Epithelial cell of proximal tubule (primary cell): ENCODE measurements at regions not wholly inside any gene's neighbourhood (a gene's known extent, or its start where the extent isn't known, plus 50 kb on each side); places are given as distances from the start of the nearest gene placed in this dataset.

Experiments
- DNase-seq: peaks from one replicate; pipeline ENCODE4 v3.0.0-alpha.2; 2011; ENCODE audit warnings: low read depth
- H3K4me3 ChIP-seq: 2 replicates; pipeline ENCODE4 v1.5.1; 2011; ENCODE audit warnings: low read depth, mild to moderate bottlenecking, low read length
- CTCF ChIP-seq: conservative IDR thresholded peaks from 2 replicates; pipeline ENCODE4 v1.5.1; 2012; ENCODE audit warnings: low read depth, mild to moderate bottlenecking, low read length

- TF ChIP-seq CTCF, result no peak
- DNase-seq, result no peak
- no peak overlapping the region for H3K4me3 ChIP-seq
Observed at GRCh38 chr7:10315881-10316280, 657.8 kb upstream of the PHF14 start.

GRCh38 chr7:10316488-10316887 is 657.2 kb upstream of the PHF14 start:
- TF ChIP-seq CTCF, result no peak
- no peak for DNase-seq

DNA sequence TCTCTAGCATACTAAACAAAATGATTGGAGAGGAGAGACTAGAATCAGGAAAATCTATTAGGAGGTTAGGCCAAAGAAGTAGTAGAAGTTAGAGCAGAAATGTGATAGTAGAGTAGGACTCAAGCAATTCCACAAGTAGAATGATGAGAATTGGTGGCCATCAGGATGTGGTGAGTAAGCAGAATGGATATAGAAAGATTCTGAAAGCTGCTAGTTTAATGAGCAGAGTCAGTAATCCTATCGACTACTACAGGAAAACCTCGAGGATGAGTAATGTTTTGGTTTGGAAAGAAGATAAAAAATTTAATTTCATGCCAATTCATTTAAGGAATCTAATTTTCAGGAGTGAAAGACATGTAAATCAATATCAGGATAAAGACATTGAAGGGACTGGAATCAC is 648.3 kb upstream of the PHF14 start:
- TF ChIP-seq CTCF, result no peak
- no peak overlapping the region for H3K4me3 ChIP-seq
- no peak for DNase-seq

More at GRCh38 chr7:10316488-10316887, 657.2 kb upstream of the PHF14 start:
- H3K4me3 ChIP-seq, result no peak overlapping the region

DNA sequence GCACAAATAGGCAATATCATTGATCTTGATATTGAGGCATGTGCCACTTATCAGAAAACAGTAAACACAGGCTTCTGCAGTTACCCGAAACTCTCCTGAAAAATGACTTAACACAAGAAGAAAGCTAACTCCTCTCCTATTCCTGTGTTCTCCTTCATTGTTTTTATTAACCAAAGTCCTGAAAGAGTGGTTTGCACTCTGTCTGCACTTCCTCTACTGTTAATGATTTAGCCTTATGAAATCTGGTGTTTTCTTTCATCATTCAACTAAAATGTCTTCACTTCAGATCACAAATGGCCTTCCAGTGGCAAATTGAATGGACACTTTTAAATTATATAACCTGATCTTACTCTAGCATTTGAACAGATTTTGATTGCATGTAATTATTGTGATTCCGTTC is 630.6 kb upstream of the PHF14 start:
- no peak for TF ChIP-seq CTCF
- H3K4me3 ChIP-seq, result no peak overlapping the region
- DNase-seq, result no peak

DNA sequence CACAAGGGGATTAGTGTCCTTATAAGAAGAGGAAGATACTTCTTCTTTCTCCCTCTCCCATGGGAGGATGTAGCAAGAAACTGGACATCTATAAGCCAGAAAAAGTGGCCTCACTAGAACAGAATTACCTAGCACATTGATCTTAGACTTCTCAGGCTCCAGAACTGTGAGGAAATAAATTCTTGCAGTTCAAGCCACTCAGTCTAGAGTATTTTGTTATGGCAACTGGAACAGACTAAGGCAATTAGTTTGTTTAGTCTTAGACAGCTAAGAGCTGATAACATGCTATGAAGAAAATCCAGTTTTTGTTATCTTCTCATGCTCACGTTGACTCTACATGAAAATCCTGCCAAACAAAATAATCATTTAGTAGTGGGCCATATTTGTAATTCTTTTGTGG is 627.6 kb upstream of the PHF14 start:
- TF ChIP-seq CTCF, result no peak
- DNase-seq, result no peak

GRCh38 chr7:10355816-10356215 is 617.9 kb upstream of the PHF14 start:
- no peak overlapping the region for H3K4me3 ChIP-seq
- TF ChIP-seq CTCF, result no peak
- DNase-seq, result no peak

More for the DNA sequence above, 627.6 kb upstream of the PHF14 start:
- H3K4me3 ChIP-seq, result no peak overlapping the region

- no peak overlapping the region for H3K4me3 ChIP-seq
- DNase-seq, result no peak
- TF ChIP-seq CTCF, result no peak
Observed at GRCh38 chr7:10360050-10360449, 613.6 kb upstream of the PHF14 start.
